ENCODE measurements at regions not wholly inside any gene's neighbourhood (a gene's known extent, or its start where the extent isn't known, plus 50 kb on each side); places are given as distances from the start of the nearest gene placed in this dataset.

DNA sequence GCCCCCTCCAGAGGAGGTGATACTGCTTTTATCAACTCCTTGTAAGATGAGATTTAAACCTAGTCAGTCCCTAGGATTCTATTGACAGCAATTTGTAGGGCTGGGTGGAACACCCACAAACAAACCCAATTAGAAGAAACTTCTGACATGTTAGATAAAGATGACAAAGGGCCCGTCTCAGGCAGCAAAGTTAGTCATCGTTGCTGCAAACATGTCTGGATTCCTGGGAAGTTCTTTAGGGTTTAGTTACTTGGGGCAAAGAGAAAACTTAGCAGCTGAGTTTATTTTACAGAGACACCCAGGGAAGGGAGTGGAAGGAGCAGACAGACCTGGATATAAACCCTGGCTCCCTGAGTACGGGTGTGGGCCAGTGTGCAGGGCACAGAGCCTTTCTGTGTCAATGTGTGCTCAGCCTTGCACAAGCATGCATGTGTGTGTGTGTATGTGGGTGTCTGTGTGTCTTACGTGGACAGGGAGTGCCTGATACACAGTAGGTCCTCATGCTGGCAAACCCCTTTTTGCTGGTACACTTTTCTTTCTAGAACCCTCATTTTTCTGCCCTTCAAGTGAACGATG, 130.0 kb upstream of the STX18 start:
- no peaks in the 10 kb centered on the region for H3K36me3 ChIP-seq (ENCODE audit: control insufficient read depth in 4 of 4, insufficient read depth in 4 of 4, low read length in 3 of 4)
- ChIA-PET CTCF (interaction anchor here (1.3 kb wide), 1 partner anchor 10 kb away, joined by 4 read pairs; no protein-coding TSS in a partner anchor), POLR2A (interaction anchor here (0.6 kb wide), 1 partner anchor 1123 kb away, joined by 4 read pairs; no protein-coding TSS in a partner anchor)
- WGBS (ENCODE audit: insufficient coverage): 67% methylated on average over 3 of the region's 5 CpGs
- H3K4me1 ChIP-seq (ENCODE audit: control extremely low read depth in 1 of 4, control insufficient read depth in 4 of 4, insufficient read depth in 4 of 4, low read length in 3 of 4): peaks cover 0 to 6% (median 4%) of the 10 kb centered on the region in 4 experiments
- DNase-seq: no peak
- no peaks in the 10 kb centered on the region for H3K9me3 ChIP-seq (ENCODE audit: control extremely low read depth in 1 of 5, control insufficient read depth in 4 of 5, insufficient read depth in 2 of 5, low read depth in 1 of 5, low read length in 4 of 5)
- H3K4me3 ChIP-seq (ENCODE audit: control insufficient read depth in 1 of 7, extremely low read depth in 1 of 7, insufficient read depth in 4 of 7, low read depth in 2 of 7, low read length in 6 of 7): no peak overlapping the region
- no peak overlapping the region for H3K27ac ChIP-seq (ENCODE audit: insufficient read depth in 1 of 2, low read depth in 1 of 2, low read length in 2 of 2, poor library complexity in 1 of 2, severe bottlenecking in 2 of 2)
- H3K27me3 ChIP-seq (replicated peaks in 2 of 5; ENCODE audit: control insufficient read depth in 4 of 5, insufficient read depth in 5 of 5, low read length in 4 of 5): no peaks in the 10 kb centered on the region

- H3K36me3 ChIP-seq (ENCODE audit: control insufficient read depth in 4 of 4, insufficient read depth in 4 of 4, low read length in 3 of 4): no peaks in the 10 kb centered on the region
- DNase-seq: no peak
- POLR2A ChIA-PET: no interaction called here
- no peak overlapping the region for H3K27ac ChIP-seq (ENCODE audit: insufficient read depth in 1 of 2, low read depth in 1 of 2, low read length in 2 of 2, poor library complexity in 1 of 2, severe bottlenecking in 2 of 2)
- no peak overlapping the region for H3K4me3 ChIP-seq (ENCODE audit: control insufficient read depth in 1 of 7, extremely low read depth in 1 of 7, insufficient read depth in 4 of 7, low read depth in 2 of 7, low read length in 6 of 7)
- H3K9me3 ChIP-seq (ENCODE audit: control extremely low read depth in 1 of 5, control insufficient read depth in 4 of 5, insufficient read depth in 2 of 5, low read depth in 1 of 5, low read length in 4 of 5): no peaks in the 10 kb centered on the region
- H3K27me3 ChIP-seq (replicated peaks in 2 of 5; ENCODE audit: control insufficient read depth in 4 of 5, insufficient read depth in 5 of 5, low read length in 4 of 5): no peaks in the 10 kb centered on the region
- WGBS (ENCODE audit: insufficient coverage): 80% methylated on average over 5 of the region's 5 CpGs
- peaks cover 0 to 6% (median 4%) of the 10 kb centered on the region in 4 experiments for H3K4me1 ChIP-seq (ENCODE audit: control extremely low read depth in 1 of 4, control insufficient read depth in 4 of 4, insufficient read depth in 4 of 4, low read length in 3 of 4)
- CTCF ChIA-PET: interaction anchor here (1.0 kb wide), 1 partner anchor 129 kb away, joined by 3 read pairs; the partner anchor contains the start of gene STX18
Observed at GRCh38 chr4:4670869-4671268, 129.0 kb upstream of the STX18 start.

GRCh38 chr4:4668355-4669210, 126.7 kb upstream of the STX18 start:
- Histone ChIP-seq H3K27ac (ENCODE audit: insufficient read depth in 1 of 2, low read depth in 1 of 2, low read length in 2 of 2, poor library complexity in 1 of 2, severe bottlenecking in 2 of 2) (no peak overlapping the region), H3K36me3 (ENCODE audit: control insufficient read depth in 4 of 4, insufficient read depth in 4 of 4, low read length in 3 of 4) (no peaks in the 10 kb centered on the region), H3K4me3 (ENCODE audit: control insufficient read depth in 1 of 7, extremely low read depth in 1 of 7, insufficient read depth in 4 of 7, low read depth in 2 of 7, low read length in 6 of 7) (peak overlapping the region in 3 of 7 experiments; percentile 40 to 57 (median 46)), H3K4me1 (ENCODE audit: control extremely low read depth in 1 of 4, control insufficient read depth in 4 of 4, insufficient read depth in 4 of 4, low read length in 3 of 4) (peaks cover 0 to 6% (median 4%) of the 10 kb centered on the region in 4 experiments), H3K9me3 (ENCODE audit: control extremely low read depth in 1 of 5, control insufficient read depth in 4 of 5, insufficient read depth in 2 of 5, low read depth in 1 of 5, low read length in 4 of 5) (no peaks in the 10 kb centered on the region), H3K27me3 (replicated peaks in 2 of 5; ENCODE audit: control insufficient read depth in 4 of 5, insufficient read depth in 5 of 5, low read length in 4 of 5) (no peaks in the 10 kb centered on the region)
- ChIA-PET CTCF (interaction anchor here (0.7 to 1.8 kb wide), 7 partner anchors 9 to 1144 kb away, joined by 3 to 4 read pairs (median 4); no protein-coding TSS in a partner anchor), POLR2A (no interaction called here)
- DNase-seq: peak in 2 of 3 donors; percentile 2 to 15
- WGBS (ENCODE audit: insufficient coverage): 66% methylated on average over 14 of the region's 15 CpGs

DNA sequence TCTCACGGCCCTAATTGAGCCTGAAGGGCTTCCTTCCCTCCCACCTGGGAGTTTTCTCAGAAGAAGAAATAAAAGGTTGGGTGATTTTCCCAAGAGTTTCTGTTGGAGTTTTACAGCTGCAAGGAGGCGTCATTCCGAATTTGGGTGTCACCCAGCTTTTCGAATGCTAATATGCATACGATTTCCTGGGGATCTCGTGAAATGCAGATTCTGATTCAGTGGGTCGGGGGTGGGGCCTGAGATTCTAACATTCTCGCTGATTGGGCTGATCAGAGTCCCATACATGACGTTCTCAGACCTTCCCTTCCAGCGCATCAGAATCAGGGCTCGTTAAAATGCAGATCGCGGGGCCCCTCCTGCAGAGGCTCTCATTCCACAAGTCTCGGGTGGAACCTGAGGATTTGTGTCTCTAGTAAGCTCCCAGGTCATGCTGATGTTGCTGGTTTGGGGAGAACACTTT, 125.8 kb upstream of the STX18 start:
- H3K4me1 ChIP-seq (ENCODE audit: control extremely low read depth in 1 of 4, control insufficient read depth in 4 of 4, insufficient read depth in 4 of 4, low read length in 3 of 4): peaks cover 0 to 6% (median 4%) of the 10 kb centered on the region in 4 experiments
- DNase-seq: no peak

DNA sequence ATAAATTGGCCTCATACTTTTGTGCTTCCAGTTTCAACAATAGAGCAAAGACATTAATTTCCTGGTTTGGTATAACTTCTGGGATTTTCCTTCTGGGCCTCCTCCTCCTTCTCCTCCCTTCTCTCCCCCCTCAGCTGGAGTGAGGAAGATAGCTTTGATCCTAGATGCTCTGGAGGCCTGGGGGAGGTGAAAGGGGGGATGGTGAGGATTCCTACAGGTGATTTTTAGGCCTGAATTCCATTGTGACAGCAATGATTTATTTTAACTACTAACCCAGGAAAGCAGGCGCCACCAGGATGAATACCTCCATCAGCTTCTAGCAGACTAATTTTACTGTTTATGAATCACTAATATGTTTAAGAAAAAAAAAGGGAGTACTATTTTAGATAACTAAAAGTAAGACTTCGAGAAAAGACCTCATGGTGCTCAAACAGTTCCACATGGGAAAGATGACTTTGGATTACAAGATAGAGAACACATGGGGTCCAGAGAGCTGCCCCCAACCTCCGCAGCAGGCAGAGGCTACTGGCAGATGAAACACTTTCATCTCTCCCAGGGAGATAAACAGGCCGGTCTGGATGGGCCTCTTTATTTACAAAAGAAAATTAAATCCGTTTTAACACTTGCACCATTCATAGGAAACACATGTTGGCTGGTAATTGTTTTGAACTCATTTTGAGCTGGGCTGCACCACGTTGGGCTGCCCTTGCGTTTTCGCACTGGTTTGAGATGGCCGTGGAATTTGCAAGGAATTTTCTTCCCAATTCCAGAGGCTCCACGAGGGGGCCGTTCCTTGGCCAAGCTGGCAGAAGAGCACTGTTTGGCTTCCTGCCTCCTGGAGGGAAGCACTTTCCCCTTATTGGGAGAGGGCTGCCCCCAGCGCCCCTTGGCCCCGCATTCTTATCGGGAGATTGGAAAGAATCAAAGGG, 125.1 kb upstream of the STX18 start:
- no peak overlapping the region for H3K4me3 ChIP-seq (ENCODE audit: control insufficient read depth in 1 of 7, extremely low read depth in 1 of 7, insufficient read depth in 4 of 7, low read depth in 2 of 7, low read length in 6 of 7)
- CTCF ChIA-PET: no interaction called here
- DNase-seq: no peak
- WGBS (ENCODE audit: insufficient coverage): 97% methylated on average over 11 of the region's 14 CpGs
- H3K27me3 ChIP-seq (replicated peaks in 2 of 5; ENCODE audit: control insufficient read depth in 4 of 5, insufficient read depth in 5 of 5, low read length in 4 of 5): no peaks in the 10 kb centered on the region
- no peak overlapping the region for H3K27ac ChIP-seq (ENCODE audit: insufficient read depth in 1 of 2, low read depth in 1 of 2, low read length in 2 of 2, poor library complexity in 1 of 2, severe bottlenecking in 2 of 2)
- POLR2A ChIA-PET: no interaction called here
- H3K9me3 ChIP-seq (ENCODE audit: control extremely low read depth in 1 of 5, control insufficient read depth in 4 of 5, insufficient read depth in 2 of 5, low read depth in 1 of 5, low read length in 4 of 5): no peaks in the 10 kb centered on the region
- H3K36me3 ChIP-seq (ENCODE audit: control insufficient read depth in 4 of 4, insufficient read depth in 4 of 4, low read length in 3 of 4): no peaks in the 10 kb centered on the region
- H3K4me1 ChIP-seq (ENCODE audit: control extremely low read depth in 1 of 4, control insufficient read depth in 4 of 4, insufficient read depth in 4 of 4, low read length in 3 of 4): peaks cover 0 to 6% (median 4%) of the 10 kb centered on the region in 4 experiments

More for the DNA sequence above, 125.8 kb upstream of the STX18 start:
- WGBS (ENCODE audit: insufficient coverage): 83% methylated on average over 14 of the region's 14 CpGs
- H3K4me3 ChIP-seq (ENCODE audit: control insufficient read depth in 1 of 7, extremely low read depth in 1 of 7, insufficient read depth in 4 of 7, low read depth in 2 of 7, low read length in 6 of 7): no peak overlapping the region
- H3K9me3 ChIP-seq (ENCODE audit: control extremely low read depth in 1 of 5, control insufficient read depth in 4 of 5, insufficient read depth in 2 of 5, low read depth in 1 of 5, low read length in 4 of 5): no peaks in the 10 kb centered on the region
- no peaks in the 10 kb centered on the region for H3K36me3 ChIP-seq (ENCODE audit: control insufficient read depth in 4 of 4, insufficient read depth in 4 of 4, low read length in 3 of 4)
- CTCF ChIA-PET: interaction anchor here (1.4 kb wide), 1 partner anchor 179 kb away, joined by 4 read pairs; no protein-coding TSS in a partner anchor
- POLR2A ChIA-PET: no interaction called here
- no peak overlapping the region for H3K27ac ChIP-seq (ENCODE audit: insufficient read depth in 1 of 2, low read depth in 1 of 2, low read length in 2 of 2, poor library complexity in 1 of 2, severe bottlenecking in 2 of 2)
- no peaks in the 10 kb centered on the region for H3K27me3 ChIP-seq (replicated peaks in 2 of 5; ENCODE audit: control insufficient read depth in 4 of 5, insufficient read depth in 5 of 5, low read length in 4 of 5)

DNA sequence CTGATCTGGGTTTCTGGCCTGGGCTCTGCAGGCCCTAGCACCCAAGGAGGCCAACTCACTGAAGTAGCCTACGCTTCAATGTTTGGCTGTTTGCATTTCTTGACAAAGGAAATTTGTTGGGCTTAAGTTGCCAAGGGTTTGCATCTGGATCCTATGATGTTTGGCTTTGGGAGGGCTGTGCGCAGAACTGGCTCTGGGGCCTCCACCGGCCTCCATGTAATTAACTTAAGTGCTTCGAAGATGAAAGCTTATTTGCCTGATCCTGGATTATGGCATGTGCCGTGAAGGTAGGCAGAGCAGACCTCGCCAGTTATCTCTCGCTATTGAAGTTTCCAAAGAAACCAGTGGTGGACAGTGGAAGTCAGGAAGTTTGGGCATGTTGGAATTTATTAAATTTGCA, 124.3 kb upstream of the STX18 start:
- H3K4me1 ChIP-seq (ENCODE audit: control extremely low read depth in 1 of 4, control insufficient read depth in 4 of 4, insufficient read depth in 4 of 4, low read length in 3 of 4): peaks cover 0 to 6% (median 4%) of the 10 kb centered on the region in 4 experiments
- no peak for DNase-seq
- H3K9me3 ChIP-seq (ENCODE audit: control extremely low read depth in 1 of 5, control insufficient read depth in 4 of 5, insufficient read depth in 2 of 5, low read depth in 1 of 5, low read length in 4 of 5): no peaks in the 10 kb centered on the region
- ChIA-PET CTCF (no interaction called here), POLR2A (no interaction called here)
- H3K4me3 ChIP-seq (ENCODE audit: control insufficient read depth in 1 of 7, extremely low read depth in 1 of 7, insufficient read depth in 4 of 7, low read depth in 2 of 7, low read length in 6 of 7): no peak overlapping the region
- WGBS (ENCODE audit: insufficient coverage): 93% methylated on average over 7 of the region's 7 CpGs
- no peaks in the 10 kb centered on the region for H3K36me3 ChIP-seq (ENCODE audit: control insufficient read depth in 4 of 4, insufficient read depth in 4 of 4, low read length in 3 of 4)
- H3K27ac ChIP-seq (ENCODE audit: insufficient read depth in 1 of 2, low read depth in 1 of 2, low read length in 2 of 2, poor library complexity in 1 of 2, severe bottlenecking in 2 of 2): no peak overlapping the region
- no peaks in the 10 kb centered on the region for H3K27me3 ChIP-seq (replicated peaks in 2 of 5; ENCODE audit: control insufficient read depth in 4 of 5, insufficient read depth in 5 of 5, low read length in 4 of 5)
